GM12878 (cell line): ENCODE measurements at regions not wholly inside any gene's neighbourhood (a gene's known extent, or its start where the extent isn't known, plus 50 kb on each side); places are given as distances from the start of the nearest gene placed in this dataset.

Source experiments
- ATAC-seq: fragments of 200-7000 bp; cut with Tn5 transposase; 3 replicates; pipeline ENCODE4 v1.9.1; 2020; ENCODE audit warnings: mild to moderate bottlenecking, moderate library complexity
- BruUV-seq: library from RNA; stranded (reverse); fragments of 400-500 nt; replicated peaks from 2 replicates; lab custom pipeline; 2021; lab: Mats Ljungman, UMichigan
- CTCF ChIA-PET: fragments of 300-600 bp; sonication (Branson Sonifier 250); formaldehyde crosslinking; extraction: SDS; loops from one replicate; lab custom pipeline; 2021; ENCODE audit warnings: inconsistent platforms; lab: Yijun Ruan, JAX
- POLR2A ChIA-PET: fragments of 350-600 bp; formaldehyde crosslinking; extraction: SDS; loops from one replicate; lab custom pipeline; 2021; ENCODE audit warnings: inconsistent platforms; lab: Charles Lee
- RAD21 ChIA-PET: fragments of 300-600 bp; sonication (Branson Sonifier 250); formaldehyde crosslinking; loops from one replicate; lab custom pipeline; 2023; ENCODE audit warnings: antibody characterized with exemption; ENCODE audit not compliant: unreplicated experiment; lab: Charles Lee
- SMC1A ChIA-PET: fragments of 300-600 bp; sonication (Branson Sonifier 250); formaldehyde crosslinking; loops from one replicate; lab custom pipeline; 2023; ENCODE audit not compliant: unreplicated experiment, uncharacterized antibody; lab: Charles Lee
- DNase-seq: peaks from one replicate; pipeline ENCODE4 v3.0.0-alpha.2; 2011; ENCODE audit warnings: low read depth, low spot score
- FAIRE-seq: peaks from 3 replicates; lab custom pipeline; 2011; peaks lifted over from hg19 to GRCh38; lab: Jason Lieb, UNC
- H2AFZ ChIP-seq: 2 replicates; pipeline ENCODE4 v1.6.0; 2011; ENCODE audit warnings: low read depth, low read length, control low read depth; ENCODE audit not compliant: control insufficient read depth
- H3K27ac ChIP-seq: 2 replicates; pipeline ENCODE4 v1.5.1; 2011; ENCODE audit warnings: control low read depth; ENCODE audit not compliant: control insufficient read depth, insufficient read depth
- H3K27me3 ChIP-seq, 2 experiments: replicated peaks in 1 of 2; 2 replicates each; pipeline versions ENCODE4 v1.6.0 to v1.6.1; 2011; ENCODE audit warnings: low read length in 1 of 2; ENCODE audit not compliant: control insufficient read depth in 2 of 2, insufficient read depth in 2 of 2
- H3K36me3 ChIP-seq, 2 experiments: 2 replicates each; pipeline ENCODE4 v1.5.1; 2011; ENCODE audit warnings: low read length in 1 of 2; ENCODE audit not compliant: control insufficient read depth in 2 of 2, insufficient read depth in 2 of 2
- H3K4me1 ChIP-seq: 2 replicates; pipeline ENCODE4 v1.6.1; 2011; ENCODE audit warnings: mild to moderate bottlenecking, low read length, moderate library complexity, mixed read lengths; ENCODE audit not compliant: control insufficient read depth, insufficient read depth
- H3K4me2 ChIP-seq: 2 replicates; pipeline ENCODE4 v1.6.0; 2011; ENCODE audit warnings: control low read depth; ENCODE audit not compliant: control insufficient read depth, insufficient read depth
- H3K4me3 ChIP-seq: fragments of 200-600 bp; sonication (generic); 2 replicates; pipeline ENCODE4 v1.5.1; 2016
- H3K79me2 ChIP-seq: 2 replicates; pipeline ENCODE4 v1.6.0; 2011; ENCODE audit warnings: low read length; ENCODE audit not compliant: control insufficient read depth, insufficient read depth
- H3K9ac ChIP-seq: 2 replicates; pipeline ENCODE4 v1.8.0; 2011; ENCODE audit warnings: low read length, control low read depth, mixed read lengths; ENCODE audit not compliant: control insufficient read depth, insufficient read depth
- H3K9me3 ChIP-seq: replicated peaks from 3 replicates; pipeline ENCODE4 v1.5.1; 2011; ENCODE audit warnings: mild to moderate bottlenecking, low read length; ENCODE audit not compliant: control insufficient read depth, insufficient read depth
- H4K20me1 ChIP-seq: 2 replicates; pipeline ENCODE4 v1.6.0; 2011; ENCODE audit not compliant: control insufficient read depth, insufficient read depth
- ATF7 ChIP-seq: fragments of 450-650 bp; IDR thresholded peaks from 2 replicates; pipeline ENCODE4 v1.6.1; 2016; ENCODE audit warnings: low read depth, mild to moderate bottlenecking
- FOXK2 ChIP-seq: fragments of 450-650 bp; IDR thresholded peaks from 2 replicates; pipeline ENCODE4 v1.6.1; 2017; ENCODE audit warnings: mild to moderate bottlenecking, moderate library complexity
- HDGF ChIP-seq: fragments of 450-650 bp; IDR thresholded peaks from 2 replicates; pipeline ENCODE4 v1.6.1; 2016; ENCODE audit warnings: antibody characterized with exemption
- KLF5 ChIP-seq: fragments of 450-650 bp; IDR thresholded peaks from 2 replicates; pipeline ENCODE4 v1.6.1; 2014; ENCODE audit warnings: mild to moderate bottlenecking; ENCODE audit not compliant: partially characterized antibody
- MTA2 ChIP-seq: fragments of 450-650 bp; IDR thresholded peaks from 2 replicates; pipeline ENCODE4 v1.6.1; 2016; ENCODE audit warnings: low read depth, mild to moderate bottlenecking, moderate library complexity
- NFYA ChIP-seq: IDR thresholded peaks from 2 replicates; pipeline ENCODE4 v1.6.1; 2011; ENCODE audit warnings: low read depth, mild to moderate bottlenecking, low read length, improper control_type of control experiment, borderline replicate concordance
- NR2C1 ChIP-seq: fragments of 450-650 bp; IDR thresholded peaks from 2 replicates; pipeline ENCODE4 v1.6.1; 2017; ENCODE audit warnings: antibody characterized with exemption, mild to moderate bottlenecking, moderate library complexity
- PAX8 ChIP-seq: fragments of 450-650 bp; IDR thresholded peaks from 2 replicates; pipeline ENCODE4 v1.6.1; 2017; ENCODE audit warnings: mild to moderate bottlenecking, moderate library complexity
- RAD21 ChIP-seq: IDR thresholded peaks from 2 replicates; pipeline ENCODE4 v1.6.1; 2011; ENCODE audit warnings: mild to moderate bottlenecking, low read depth, low read length, moderate library complexity; ENCODE audit not compliant: insufficient read depth
- RBBP5 ChIP-seq: fragments of 200-600 bp; sonication (generic); conservative IDR thresholded peaks from 2 replicates; pipeline ENCODE4 v1.6.1; 2016
- RELA ChIP-seq: fragments of 450-650 bp; IDR thresholded peaks from 2 replicates; pipeline ENCODE4 v1.8.0; 2014; ENCODE audit warnings: borderline replicate concordance; ENCODE audit not compliant: partially characterized antibody
- SMAD1 ChIP-seq: fragments of 450-650 bp; IDR thresholded peaks from 2 replicates; pipeline ENCODE4 v1.6.1; 2018; ENCODE audit warnings: mild to moderate bottlenecking, low read depth; ENCODE audit not compliant: partially characterized antibody
- SPI1 ChIP-seq: IDR thresholded peaks from 2 replicates; pipeline ENCODE4 v1.6.1; 2011; ENCODE audit warnings: low read depth, mild to moderate bottlenecking, low read length, moderate library complexity, borderline replicate concordance; ENCODE audit not compliant: insufficient read depth
- STAT1 ChIP-seq: fragments of 450-650 bp; conservative IDR thresholded peaks from 2 replicates; pipeline ENCODE4 v1.6.1; 2014; ENCODE audit warnings: antibody characterized with exemption, mild to moderate bottlenecking
- STAT3 ChIP-seq: IDR thresholded peaks from 2 replicates; pipeline ENCODE4 v1.6.1; 2011; ENCODE audit warnings: low read depth, low read length, improper control_type of control experiment
- TARDBP ChIP-seq: IDR thresholded peaks from 2 replicates; pipeline ENCODE4 v1.6.1; 2016; ENCODE audit warnings: borderline replicate concordance
- WRNIP1 ChIP-seq: IDR thresholded peaks from 2 replicates; pipeline ENCODE4 v1.6.1; 2011; ENCODE audit warnings: low read depth, low read length, improper control_type of control experiment, borderline replicate concordance
- WGBS: methylation state at CpG from one replicate; pipeline ENCODE4 v1.1.6; 2016; ENCODE audit warnings: low lambda C conversion rate; ENCODE audit not compliant: insufficient replicate concordance, insufficient coverage; ENCODE audit errors: missing lambda C conversion rate; 5-methylcytosine and 5-hydroxymethylcytosine counted together
- in situ Hi-C: fragments of 300-500 bp; cut with MboI; formaldehyde crosslinking; loops from 9 replicates; pipeline ENCODE4 v1.14.3; 2018; ENCODE audit warnings: mixed read lengths
- intact Hi-C: fragments of 100-400 bp; cut with micrococcal nuclease; formaldehyde crosslinking; loops from one replicate; pipeline ENCODE4 v1.14.2; 2022; ENCODE audit not compliant: unreplicated experiment
- TF ChIP-seq, protein P1 (sequence below): fragments of 450-650 bp; IDR thresholded peaks from 2 replicates; pipeline ENCODE4 v1.6.1; 2017; ENCODE audit warnings: low read depth, mild to moderate bottlenecking, moderate library complexity
- TF ChIP-seq, protein P2 (sequence below): fragments of 150-350 bp; IDR thresholded peaks from 2 replicates; pipeline ENCODE4 v1.6.1; 2014; ENCODE audit warnings: mild to moderate bottlenecking, low read depth, low read length

- Histone ChIP-seq H3K4me1 (no peaks in the 10 kb centered on the region), H3K36me3 (no peaks in the 10 kb centered on the region), H3K9ac (no peak overlapping the region), H3K79me2 (no peaks in the 10 kb centered on the region), H3K9me3 (no peaks in the 10 kb centered on the region; the same call in 2 of the 3 replicates), H2AFZ (no peak overlapping the region), H3K27ac (no peak overlapping the region), H3K4me2 (no peak overlapping the region), H4K20me1 (no peaks in the 10 kb centered on the region), H3K4me3 (no peak overlapping the region), H3K27me3 (no peaks in the 10 kb centered on the region)
- ChIA-PET SMC1A (no interaction called here), CTCF (no interaction called here), POLR2A (no interaction called here), RAD21 (no interaction called here)
- no peak for ATAC-seq
- TF ChIP-seq, protein P1, sequence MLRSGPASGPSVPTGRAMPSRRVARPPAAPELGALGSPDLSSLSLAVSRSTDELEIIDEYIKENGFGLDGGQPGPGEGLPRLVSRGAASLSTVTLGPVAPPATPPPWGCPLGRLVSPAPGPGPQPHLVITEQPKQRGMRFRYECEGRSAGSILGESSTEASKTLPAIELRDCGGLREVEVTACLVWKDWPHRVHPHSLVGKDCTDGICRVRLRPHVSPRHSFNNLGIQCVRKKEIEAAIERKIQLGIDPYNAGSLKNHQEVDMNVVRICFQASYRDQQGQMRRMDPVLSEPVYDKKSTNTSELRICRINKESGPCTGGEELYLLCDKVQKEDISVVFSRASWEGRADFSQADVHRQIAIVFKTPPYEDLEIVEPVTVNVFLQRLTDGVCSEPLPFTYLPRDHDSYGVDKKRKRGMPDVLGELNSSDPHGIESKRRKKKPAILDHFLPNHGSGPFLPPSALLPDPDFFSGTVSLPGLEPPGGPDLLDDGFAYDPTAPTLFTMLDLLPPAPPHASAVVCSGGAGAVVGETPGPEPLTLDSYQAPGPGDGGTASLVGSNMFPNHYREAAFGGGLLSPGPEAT, result no peak
- TF ChIP-seq WRNIP1 (no peak), TARDBP (no peak), HDGF (no peak), ATF7 (no peak), KLF5 (no peak), MTA2 (no peak), NR2C1 (no peak), SMAD1 (no peak), RAD21 (no peak), NFYA (no peak), RELA (no peak), STAT1 (no peak), RBBP5 (no peak), PAX8 (no peak), SPI1 (no peak), FOXK2 (no peak), STAT3 (no peak)
- TF ChIP-seq, protein P2, sequence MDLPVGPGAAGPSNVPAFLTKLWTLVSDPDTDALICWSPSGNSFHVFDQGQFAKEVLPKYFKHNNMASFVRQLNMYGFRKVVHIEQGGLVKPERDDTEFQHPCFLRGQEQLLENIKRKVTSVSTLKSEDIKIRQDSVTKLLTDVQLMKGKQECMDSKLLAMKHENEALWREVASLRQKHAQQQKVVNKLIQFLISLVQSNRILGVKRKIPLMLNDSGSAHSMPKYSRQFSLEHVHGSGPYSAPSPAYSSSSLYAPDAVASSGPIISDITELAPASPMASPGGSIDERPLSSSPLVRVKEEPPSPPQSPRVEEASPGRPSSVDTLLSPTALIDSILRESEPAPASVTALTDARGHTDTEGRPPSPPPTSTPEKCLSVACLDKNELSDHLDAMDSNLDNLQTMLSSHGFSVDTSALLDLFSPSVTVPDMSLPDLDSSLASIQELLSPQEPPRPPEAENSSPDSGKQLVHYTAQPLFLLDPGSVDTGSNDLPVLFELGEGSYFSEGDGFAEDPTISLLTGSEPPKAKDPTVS, result no peak
- no peak for DNase-seq
- FAIRE-seq, result no peak
- in situ Hi-C loops (no loop called here), intact Hi-C loops (no loop called here)
- BruUV-seq, result no TSS peak
- 22% methylated on average over 6 of the region's 6 CpGs for WGBS
These were observed 985.9 kb upstream of the ZNF722 start for GRCh38 chr7:63012633-63013183.
